AG09319 (cell line): ENCODE measurements at regions not wholly inside any gene's neighbourhood (a gene's known extent, or its start where the extent isn't known, plus 50 kb on each side); places are given as distances from the start of the nearest gene placed in this dataset.
"Not testable (repeated sequence)": the region's sequence is repeated elsewhere in the genome, so short reads cannot be mapped to it uniquely, and the experiment has no call there.

Experiments
- DNase-seq: peaks from one replicate; pipeline ENCODE4 v3.0.0-alpha.2; 2010; ENCODE audit warnings: low read depth; ENCODE audit errors: extremely low read depth
- CTCF ChIP-seq: IDR thresholded peaks from 2 replicates; pipeline ENCODE4 v1.5.1; 2011; ENCODE audit warnings: low read depth, mild to moderate bottlenecking, inconsistent platforms, low read length, moderate library complexity

- no peak for DNase-seq
- no peak for TF ChIP-seq CTCF
These were observed 71.1 kb upstream of the CUX1 start for GRCh38 chr7:101746314-101746713.

GRCh38 chr7:101747053-101747878 is 70.2 kb upstream of the CUX1 start:
- no peak for DNase-seq
- no peak for TF ChIP-seq CTCF

- TF ChIP-seq CTCF, result no peak
- DNase-seq, result no peak
These were observed 69.5 kb upstream of the CUX1 start for GRCh38 chr7:101747879-101748345.

GRCh38 chr7:101749891-101750290 is 67.5 kb upstream of the CUX1 start:
- no peak for DNase-seq
- TF ChIP-seq CTCF, result no peak

GRCh38 chr7:101753316-101753715 is 64.1 kb upstream of the CUX1 start:
- TF ChIP-seq CTCF, result no peak
- DNase-seq, result no peak

GRCh38 chr7:101754424-101755159 is 62.8 kb upstream of the CUX1 start:
- TF ChIP-seq CTCF, result no peak
- no peak for DNase-seq

GRCh38 chr7:101757879-101758278 is 59.5 kb upstream of the CUX1 start:
- TF ChIP-seq CTCF, result no peak
- DNase-seq, result no peak

GRCh38 chr7:101758519-101758918 is 58.9 kb upstream of the CUX1 start:
- not testable (repeated sequence) for DNase-seq
